Effector CD8-positive, alpha-beta T cell (primary cell): ENCODE measurements at regions not wholly inside any gene's neighbourhood (a gene's known extent, or its start where the extent isn't known, plus 50 kb on each side); places are given as distances from the start of the nearest gene placed in this dataset.
"Not testable (repeated sequence)": the region's sequence is repeated elsewhere in the genome, so short reads cannot be mapped to it uniquely, and the experiment has no call there.

ENCODE experiments used
- DNase-seq: peaks from one replicate; lab custom pipeline; 2025; lab: John Stamatoyannopoulos, UW

GRCh38 chr22:44650806-44651205 lies 51.2 kb upstream of the PRR5 start:
- no peak for DNase-seq

GRCh38 chr22:44648821-44649565 lies 53.0 kb upstream of the PRR5 start:
- DNase-seq = no peak

DNA sequence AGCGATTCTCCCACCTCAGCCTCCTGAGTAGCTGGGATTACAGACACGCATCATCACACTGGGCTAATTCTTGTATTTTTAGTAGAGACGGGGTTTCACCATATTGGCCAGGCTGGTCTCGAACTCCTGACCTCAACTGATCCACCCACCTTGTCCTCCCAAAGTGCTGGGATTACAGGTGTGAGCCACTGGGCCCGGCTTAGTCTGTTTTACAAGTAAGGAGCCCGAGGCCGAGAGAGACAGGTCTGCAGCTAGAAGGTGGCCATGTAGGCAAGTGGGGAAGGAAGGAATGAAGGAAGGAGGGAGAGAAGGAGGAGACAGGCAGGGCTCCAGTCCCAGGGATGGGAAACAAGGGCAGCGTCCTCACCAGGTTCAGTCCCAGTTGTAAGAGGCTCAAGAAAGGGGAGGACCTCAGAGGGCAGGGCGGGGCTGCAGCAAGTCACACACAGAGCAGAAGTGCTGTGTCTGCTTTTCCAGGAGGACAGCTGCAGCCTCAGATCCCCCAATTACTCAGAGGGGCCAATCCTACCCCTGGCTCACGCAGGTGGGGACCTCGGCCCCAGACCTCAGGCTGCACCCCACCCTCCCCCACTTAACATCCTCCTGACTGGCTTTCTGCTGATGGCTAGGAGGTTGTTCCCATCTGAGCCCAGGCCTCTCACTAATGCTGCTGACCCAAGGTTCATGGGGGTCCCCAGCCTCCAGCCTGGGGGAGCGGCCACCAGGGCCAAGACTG lies 53.8 kb upstream of the PRR5 start:
- no peak for DNase-seq

- DNase-seq = no peak
Measured at GRCh38 chr22:44647141-44647540, 54.9 kb upstream of the PRR5 start.

GRCh38 chr22:44646668-44647067 lies 55.3 kb upstream of the PRR5 start:
- no peak for DNase-seq

- DNase-seq = no peak
Measured at GRCh38 chr22:44646141-44646540, 55.9 kb upstream of the PRR5 start.

DNA sequence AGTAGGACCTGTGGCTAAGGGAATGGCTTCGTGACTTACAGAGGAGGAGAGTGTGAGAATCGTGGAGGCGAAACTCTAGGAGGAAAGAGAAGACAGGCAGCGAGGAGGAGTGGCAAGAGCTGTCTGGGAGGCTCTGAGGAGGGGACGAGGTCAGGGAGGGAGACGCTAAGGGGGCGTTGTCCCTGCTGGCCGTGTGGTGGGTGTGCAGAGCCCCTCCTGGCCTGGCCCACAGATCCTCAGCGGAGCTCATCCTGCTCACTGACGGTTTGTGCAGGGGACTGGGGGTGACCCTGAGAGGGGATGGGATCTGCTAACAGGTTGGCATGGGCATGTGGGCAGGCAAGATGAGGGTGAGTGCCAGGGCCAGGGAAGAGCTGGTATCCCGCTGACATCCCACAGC lies 56.5 kb upstream of the PRR5 start:
- DNase-seq = no peak

- DNase-seq = no peak
Measured at GRCh38 chr22:44645083-44645482, 56.9 kb upstream of the PRR5 start.

DNA sequence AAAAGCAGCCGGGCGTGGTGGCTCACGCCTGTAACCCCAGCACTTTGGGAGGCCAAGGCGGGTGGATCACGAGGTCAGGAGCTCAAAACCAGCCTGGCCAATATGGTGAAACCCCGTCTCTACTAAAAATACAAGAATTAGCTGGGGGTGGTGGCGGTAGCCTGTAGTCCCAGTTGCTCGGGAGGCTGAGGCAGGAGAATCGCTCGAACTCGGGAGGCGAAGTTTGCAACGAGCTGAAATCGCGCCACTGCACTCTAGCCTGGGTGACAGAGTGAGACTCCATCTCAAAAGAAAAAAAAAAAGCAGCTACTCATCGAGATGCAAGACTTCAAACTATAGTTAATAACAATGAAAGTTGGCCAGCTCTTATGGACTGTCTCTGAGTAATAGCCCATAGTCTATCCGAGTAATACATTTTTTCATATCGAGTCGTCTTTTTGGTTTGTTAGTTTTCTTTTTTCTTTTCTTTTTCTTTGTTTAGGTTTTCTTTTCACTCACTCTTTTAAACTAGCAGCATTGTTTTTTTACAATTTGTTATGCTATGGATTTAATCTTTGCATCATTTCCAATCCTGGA lies 58.4 kb upstream of the PRR5 start:
- not testable (repeated sequence) for DNase-seq

DNA sequence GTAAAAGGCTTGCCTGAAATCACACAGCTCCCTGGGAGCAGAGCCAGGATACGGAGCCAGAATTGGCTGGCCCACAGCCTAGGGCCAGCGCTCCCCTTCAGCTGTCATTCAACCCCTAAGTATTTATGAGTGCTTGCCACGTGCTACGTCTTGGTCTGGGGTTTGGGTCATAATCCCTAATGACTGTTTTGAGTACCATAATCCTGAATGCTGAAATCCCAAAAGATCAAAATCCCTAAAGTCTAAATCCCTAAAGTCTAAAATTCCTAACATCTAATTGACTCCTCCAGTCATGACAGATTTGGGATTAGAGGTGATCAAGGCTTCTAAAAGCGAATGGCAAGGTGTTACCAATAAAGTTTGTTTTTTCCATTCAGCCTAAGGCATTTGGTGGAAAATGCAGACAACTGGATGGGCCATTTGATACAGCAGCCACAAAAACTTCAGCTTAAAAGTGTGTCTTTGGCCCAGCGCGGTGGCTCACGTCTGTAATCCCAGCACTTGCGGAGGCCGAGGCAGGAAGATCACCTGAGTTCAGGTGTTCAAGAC lies 59.8 kb upstream of the PRR5 start:
- no peak for DNase-seq

DNA sequence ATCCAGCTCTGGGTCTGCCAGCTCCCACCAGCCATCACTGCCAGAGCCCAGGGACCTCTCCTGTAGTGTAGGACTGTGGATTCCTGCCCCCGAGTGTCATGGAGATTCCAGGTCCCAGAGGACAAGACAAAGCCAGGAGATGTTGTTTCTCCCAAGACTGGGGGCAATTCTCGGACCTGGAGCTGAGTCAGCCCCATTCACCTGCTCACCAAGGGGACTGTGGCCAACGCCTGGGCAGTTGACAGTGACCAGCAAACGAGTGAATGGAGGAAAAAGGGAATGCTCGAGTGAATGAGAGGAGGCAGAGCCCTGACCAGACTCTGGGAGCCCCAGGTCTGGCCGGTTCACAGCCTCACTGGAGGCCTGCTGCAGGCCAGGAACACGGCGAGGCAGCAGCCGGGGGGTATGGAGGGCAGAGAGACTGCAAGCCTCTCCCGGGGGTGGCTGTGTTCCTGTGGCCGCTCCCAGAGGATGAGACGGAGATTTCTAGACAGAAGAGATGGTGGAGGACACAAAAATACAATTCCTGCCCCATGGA lies 61.3 kb upstream of the PRR5 start:
- DNase-seq = no peak

- no peak for DNase-seq
Measured at GRCh38 chr22:44639891-44640617, 62.0 kb upstream of the PRR5 start.

DNA sequence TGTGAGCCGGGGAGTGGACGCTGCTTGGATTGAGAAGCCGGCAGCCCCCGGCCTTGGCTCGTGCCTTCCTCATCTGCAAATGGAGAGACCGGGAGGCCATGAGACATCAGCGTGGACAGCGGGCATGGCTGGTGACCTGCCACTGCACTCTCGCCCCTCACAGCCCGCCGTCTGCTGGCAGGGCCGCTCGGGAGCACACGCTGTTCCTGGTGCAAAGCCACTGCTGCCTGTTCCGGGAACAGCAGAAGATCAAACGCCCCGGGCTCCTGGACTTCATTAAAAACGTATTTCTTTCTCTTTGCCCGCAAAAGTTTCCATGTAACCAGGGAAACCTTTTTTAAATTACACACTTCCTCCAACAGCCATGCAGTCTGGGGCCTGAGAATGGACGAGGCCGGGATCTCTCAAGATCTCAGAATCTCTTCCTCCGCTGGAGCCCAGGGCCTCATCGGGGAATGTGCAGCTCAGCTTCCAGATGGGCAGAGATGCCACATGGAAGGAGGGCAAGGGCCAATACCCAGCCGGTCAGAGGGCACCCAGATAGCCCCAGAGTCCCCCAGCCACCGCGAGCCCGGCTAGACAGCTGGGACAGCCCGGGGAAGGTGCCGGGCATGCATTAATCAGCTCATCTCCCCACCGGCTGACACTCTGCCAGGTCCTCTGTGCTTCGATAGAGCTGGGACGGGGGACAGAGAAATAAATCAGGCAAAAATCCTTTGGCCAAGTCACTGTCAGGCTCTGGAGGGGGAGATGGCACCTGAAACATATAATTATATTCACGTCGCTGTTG lies 62.8 kb upstream of the PRR5 start:
- DNase-seq = no peak

GRCh38 chr22:44636502-44637206 lies 65.3 kb upstream of the PRR5 start:
- not testable (repeated sequence) for DNase-seq

- not testable (repeated sequence) for DNase-seq
Measured at GRCh38 chr22:44635567-44635966, 66.4 kb upstream of the PRR5 start.

GRCh38 chr22:44634426-44635321 lies 67.3 kb upstream of the PRR5 start:
- no peak for DNase-seq

GRCh38 chr22:44633647-44634046 lies 68.4 kb upstream of the PRR5 start:
- DNase-seq = no peak

GRCh38 chr22:44632541-44633396 lies 69.2 kb upstream of the PRR5 start:
- DNase-seq = no peak
